ENCODE measurements at regions not wholly inside any gene's neighbourhood (a gene's known extent, or its start where the extent isn't known, plus 50 kb on each side); places are given as distances from the start of the nearest gene placed in this dataset.

DNA sequence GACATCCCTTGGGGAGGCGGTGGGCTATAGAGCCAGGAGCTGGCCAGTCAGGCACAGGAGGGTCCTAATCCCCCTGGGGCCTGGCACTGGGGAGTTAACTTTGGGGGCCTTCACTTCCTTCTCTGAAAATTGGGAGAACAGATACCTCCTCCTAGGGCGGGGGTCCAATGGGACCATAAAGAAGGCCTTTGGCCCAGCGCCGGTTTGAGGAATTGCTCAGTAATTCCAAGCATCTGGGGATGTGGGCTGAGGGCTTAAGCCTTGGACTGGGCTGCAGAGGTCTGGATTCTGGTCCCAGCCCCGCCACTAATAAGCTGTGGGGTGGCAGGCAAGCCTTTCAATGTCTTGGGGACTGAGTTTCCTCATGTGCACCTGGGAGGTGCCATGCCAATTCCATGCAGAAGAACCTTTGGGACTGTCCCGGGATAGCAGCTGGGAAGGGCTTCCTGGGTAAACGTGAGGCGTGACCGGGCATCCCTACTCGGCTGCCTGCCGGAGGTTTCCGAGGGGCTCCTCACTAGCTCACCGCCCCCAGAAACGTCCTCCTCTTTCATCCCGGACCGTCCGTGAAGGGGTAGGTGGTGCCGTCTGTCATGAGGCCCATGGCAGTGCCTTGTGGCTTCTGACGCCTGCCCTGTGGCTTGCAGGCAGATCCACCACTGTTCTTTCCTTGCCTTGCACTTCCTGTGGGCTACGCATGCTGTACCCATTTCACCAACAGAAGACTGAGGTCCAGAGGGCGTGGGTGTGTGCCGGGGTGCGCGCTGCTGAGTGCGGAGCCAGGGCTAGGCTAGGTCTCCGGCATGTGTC is 67.4 kb upstream of the HPCAL1 start:
- TF ChIP-seq CTCF (IDR thresholded peaks at IDR 0.05) (no peak), EZH2 (IDR thresholded peaks at IDR 0.05; ENCODE audit: borderline replicate concordance, insufficient read depth, low read depth, low read length, poor library complexity, severe bottlenecking) (no peak)

Measured in B cell (primary cell).